Fibroblast of mammary gland (primary cell): ENCODE measurements at regions not wholly inside any gene's neighbourhood (a gene's known extent, or its start where the extent isn't known, plus 50 kb on each side); places are given as distances from the start of the nearest gene placed in this dataset.

ENCODE experiments used
- DNase-seq: peaks from one replicate; pipeline ENCODE4 v3.0.0-alpha.2; 2010; ENCODE audit warnings: low read depth
- H3K4me3 ChIP-seq: 2 replicates; pipeline ENCODE4 v1.5.1; 2011; ENCODE audit warnings: low read depth, mild to moderate bottlenecking, low read length, moderate library complexity; ENCODE audit not compliant: control insufficient read depth
- TF ChIP-seq, protein P1 (sequence below): conservative IDR thresholded peaks from 2 replicates; pipeline ENCODE4 v1.5.1; 2011; ENCODE audit warnings: low read depth, low read length, inconsistent platforms; ENCODE audit not compliant: control insufficient read depth, insufficient read depth

DNA sequence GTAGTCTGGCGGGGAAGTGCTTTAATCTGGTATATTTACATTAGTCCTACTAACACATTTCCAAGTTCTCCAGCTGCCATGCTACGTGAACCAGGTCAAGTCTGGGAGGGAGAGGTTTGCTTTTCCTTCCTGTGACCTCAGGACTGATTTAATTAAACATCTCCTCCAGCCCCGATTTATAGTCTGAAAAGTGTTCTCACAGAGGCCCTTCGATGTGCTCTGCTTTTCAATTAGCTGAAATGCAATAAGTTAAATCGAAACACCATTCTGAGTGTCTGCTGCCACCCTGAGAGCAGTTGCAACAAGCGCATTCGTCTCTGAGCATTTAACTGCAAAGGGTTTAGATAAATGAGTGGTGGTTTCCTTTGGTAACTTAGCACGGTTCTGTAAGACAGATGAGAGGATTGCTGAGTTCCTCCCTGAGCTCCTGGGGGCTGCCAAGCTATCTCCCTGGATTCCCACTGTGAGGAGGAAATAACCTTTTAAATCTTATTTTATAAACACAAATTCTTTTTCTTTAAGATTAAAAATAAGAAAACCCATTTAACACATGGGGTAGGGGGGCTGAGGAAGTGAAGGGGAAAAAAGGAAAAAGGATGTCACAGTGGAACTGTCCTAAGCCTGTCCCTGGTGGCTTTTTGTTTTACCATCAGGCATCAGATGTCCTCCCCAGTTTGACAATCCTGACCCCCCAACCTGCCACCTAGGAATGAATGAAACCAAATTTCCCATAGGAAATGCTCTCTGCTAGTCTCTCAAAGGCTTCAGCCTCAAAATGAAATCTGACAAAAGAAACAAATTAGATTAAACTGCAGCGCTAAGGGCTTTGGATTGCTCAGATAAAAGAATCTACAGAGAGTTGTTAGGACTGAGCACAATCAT lies 56.5 kb upstream of the CREB1 start:
- TF ChIP-seq, protein P1, sequence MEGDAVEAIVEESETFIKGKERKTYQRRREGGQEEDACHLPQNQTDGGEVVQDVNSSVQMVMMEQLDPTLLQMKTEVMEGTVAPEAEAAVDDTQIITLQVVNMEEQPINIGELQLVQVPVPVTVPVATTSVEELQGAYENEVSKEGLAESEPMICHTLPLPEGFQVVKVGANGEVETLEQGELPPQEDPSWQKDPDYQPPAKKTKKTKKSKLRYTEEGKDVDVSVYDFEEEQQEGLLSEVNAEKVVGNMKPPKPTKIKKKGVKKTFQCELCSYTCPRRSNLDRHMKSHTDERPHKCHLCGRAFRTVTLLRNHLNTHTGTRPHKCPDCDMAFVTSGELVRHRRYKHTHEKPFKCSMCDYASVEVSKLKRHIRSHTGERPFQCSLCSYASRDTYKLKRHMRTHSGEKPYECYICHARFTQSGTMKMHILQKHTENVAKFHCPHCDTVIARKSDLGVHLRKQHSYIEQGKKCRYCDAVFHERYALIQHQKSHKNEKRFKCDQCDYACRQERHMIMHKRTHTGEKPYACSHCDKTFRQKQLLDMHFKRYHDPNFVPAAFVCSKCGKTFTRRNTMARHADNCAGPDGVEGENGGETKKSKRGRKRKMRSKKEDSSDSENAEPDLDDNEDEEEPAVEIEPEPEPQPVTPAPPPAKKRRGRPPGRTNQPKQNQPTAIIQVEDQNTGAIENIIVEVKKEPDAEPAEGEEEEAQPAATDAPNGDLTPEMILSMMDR, result peak; percentile 90
- H3K4me3 ChIP-seq, result no peak overlapping the region
- DNase-seq, result peak; percentile 89

DNA sequence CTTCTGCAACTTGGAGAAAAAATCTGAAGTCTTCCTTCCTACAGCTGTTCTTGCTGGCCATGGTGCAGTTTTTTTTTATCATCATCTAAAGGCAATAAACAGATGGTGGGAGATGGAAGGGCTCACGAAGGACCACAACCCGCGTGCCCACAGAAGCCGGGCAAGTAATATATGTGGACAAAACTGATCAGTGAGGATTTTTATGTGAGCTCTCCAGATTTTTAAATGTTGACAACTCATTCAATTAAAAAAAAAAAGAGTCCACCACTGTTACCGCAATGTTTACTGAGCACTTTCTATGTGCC lies 55.9 kb upstream of the CREB1 start:
- DNase-seq, result no peak
- TF ChIP-seq, protein P1, result no peak
- H3K4me3 ChIP-seq, result no peak overlapping the region

- peak overlapping the region; percentile 21 for H3K4me3 ChIP-seq
- TF ChIP-seq, protein P1, result peak; percentile 50
- peak; percentile 77 for DNase-seq
Measured at GRCh38 chr2:207474863-207475485, 54.8 kb upstream of the CREB1 start.

DNA sequence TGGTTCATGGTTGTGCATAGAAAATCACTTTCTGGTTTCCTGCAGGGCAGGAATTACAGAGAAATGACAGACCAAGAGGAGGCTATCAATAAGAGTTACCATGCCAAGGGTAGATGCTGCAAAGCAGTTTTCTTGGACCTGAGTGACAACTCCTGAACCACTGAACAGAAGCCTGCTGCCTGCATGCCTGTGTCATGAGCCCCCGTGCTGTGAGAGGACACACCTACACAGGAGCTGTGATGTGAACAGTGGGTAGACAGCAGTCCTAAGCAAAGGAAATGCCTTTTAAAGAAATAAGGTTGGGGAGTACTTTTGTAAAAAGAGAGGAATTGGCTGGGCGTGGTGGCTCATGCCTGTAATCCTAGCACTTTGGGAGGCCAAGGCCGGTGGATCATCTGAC lies 54.2 kb upstream of the CREB1 start:
- TF ChIP-seq, protein P1, result no peak
- no peak for DNase-seq
- no peak overlapping the region for H3K4me3 ChIP-seq

GRCh38 chr2:207477896-207478295 lies 51.9 kb upstream of the CREB1 start:
- H3K4me3 ChIP-seq, result no peak overlapping the region
- TF ChIP-seq, protein P1, result no peak
- no peak for DNase-seq

GRCh38 chr2:207478572-207478971 lies 51.2 kb upstream of the CREB1 start:
- H3K4me3 ChIP-seq, result no peak overlapping the region
- TF ChIP-seq, protein P1, result no peak
- DNase-seq, result no peak
